SK-N-MC (cell line): ENCODE measurements at regions not wholly inside any gene's neighbourhood (a gene's known extent, or its start where the extent isn't known, plus 50 kb on each side); places are given as distances from the start of the nearest gene placed in this dataset.

Source experiments
- EZH2 ChIP-seq: fragments of 200-600 bp; sonication (generic); IDR thresholded peaks from one replicate; pipeline ENCODE4 v1.6.1; 2017; ENCODE audit warnings: antibody characterized with exemption
- POLR2AphosphoS5 ChIP-seq: IDR thresholded peaks from 2 replicates; pipeline ENCODE4 v1.6.1; 2012; ENCODE audit warnings: mild to moderate bottlenecking, low read depth, low read length, borderline replicate concordance

DNA sequence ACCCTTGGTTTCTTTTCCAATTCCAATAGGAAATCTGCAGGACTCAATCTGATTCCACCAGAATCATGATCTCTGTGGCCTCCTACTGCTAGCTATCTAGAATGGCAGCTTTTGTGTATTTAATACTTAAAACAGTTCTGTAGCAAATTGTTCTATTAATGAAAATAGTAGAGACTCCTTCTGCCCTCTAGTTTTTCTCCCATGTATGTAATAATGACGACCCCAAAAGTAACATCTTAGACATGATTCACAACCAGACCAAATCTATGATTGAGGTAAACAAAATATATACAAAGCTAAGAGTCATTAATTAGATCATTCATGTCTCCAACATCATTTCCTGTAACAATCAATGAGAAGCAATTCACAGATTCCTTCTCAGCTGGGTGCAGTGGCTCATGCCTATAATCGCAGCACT lies 259.1 kb upstream of the MKLN1 start:
- TF ChIP-seq POLR2AphosphoS5: no peak
- no peak for TF ChIP-seq EZH2
